ENCODE measurements at regions not wholly inside any gene's neighbourhood (a gene's known extent, or its start where the extent isn't known, plus 50 kb on each side); places are given as distances from the start of the nearest gene placed in this dataset.
A peak's percentile ranks its signal among the peaks of the same experiment; 100 is the strongest.

DNA sequence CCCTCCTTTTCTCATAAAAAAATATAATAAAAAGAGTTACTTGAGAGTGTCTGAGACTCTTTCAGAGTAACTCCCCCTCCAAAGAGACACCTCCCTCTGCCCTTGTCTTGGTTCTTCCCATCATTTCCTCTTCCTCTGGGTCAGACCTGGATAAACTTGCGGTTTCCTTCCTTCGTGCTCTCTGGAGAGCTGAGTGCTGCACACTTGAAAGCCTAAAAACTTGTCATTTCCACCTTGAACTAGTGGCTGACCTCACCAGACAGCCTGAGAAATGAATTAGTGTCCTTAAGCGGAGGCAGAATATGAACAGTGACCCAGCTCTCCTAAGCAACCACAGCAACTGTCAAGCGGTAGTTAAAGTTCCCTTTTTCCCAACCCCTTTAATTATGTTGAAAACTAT is 88.4 kb upstream of the PROX1 start:
- no peak overlapping the region for H3K4me3 Mint-ChIP-seq
- TF ChIP-seq ZBTB21 (CRISPR knock-in tag; IDR thresholded peaks at IDR 0.05; ENCODE audit: borderline replicate concordance) (no peak), CREM (CRISPR knock-in tag; IDR thresholded peaks at IDR 0.05) (no peak), SMAD3 (CRISPR knock-in tag; IDR thresholded peaks at IDR 0.05; ENCODE audit: borderline replicate concordance) (no peak), PRRX2 (CRISPR knock-in tag; IDR thresholded peaks at IDR 0.05) (no peak), MXD4 (CRISPR knock-in tag; IDR thresholded peaks at IDR 0.05; ENCODE audit: borderline replicate concordance) (no peak), CBFB (CRISPR knock-in tag; IDR thresholded peaks at IDR 0.05; ENCODE audit: low read depth) (no peak), EMX1 (CRISPR knock-in tag; IDR thresholded peaks at IDR 0.05) (no peak), NFYB (CRISPR knock-in tag; conservative IDR thresholded peaks at IDR 0.05; ENCODE audit: low read depth) (no peak), TEAD1 (CRISPR knock-in tag; IDR thresholded peaks at IDR 0.05) (no peak), SOX15 (CRISPR knock-in tag; IDR thresholded peaks at IDR 0.05) (no peak), ZNF423 (CRISPR knock-in tag; IDR thresholded peaks at IDR 0.05) (no peak), GTF2I (CRISPR knock-in tag; conservative IDR thresholded peaks at IDR 0.05) (no peak), ZNF396 (CRISPR knock-in tag; IDR thresholded peaks at IDR 0.05; ENCODE audit: borderline replicate concordance) (no peak)
- TF ChIP-seq, protein P1, sequence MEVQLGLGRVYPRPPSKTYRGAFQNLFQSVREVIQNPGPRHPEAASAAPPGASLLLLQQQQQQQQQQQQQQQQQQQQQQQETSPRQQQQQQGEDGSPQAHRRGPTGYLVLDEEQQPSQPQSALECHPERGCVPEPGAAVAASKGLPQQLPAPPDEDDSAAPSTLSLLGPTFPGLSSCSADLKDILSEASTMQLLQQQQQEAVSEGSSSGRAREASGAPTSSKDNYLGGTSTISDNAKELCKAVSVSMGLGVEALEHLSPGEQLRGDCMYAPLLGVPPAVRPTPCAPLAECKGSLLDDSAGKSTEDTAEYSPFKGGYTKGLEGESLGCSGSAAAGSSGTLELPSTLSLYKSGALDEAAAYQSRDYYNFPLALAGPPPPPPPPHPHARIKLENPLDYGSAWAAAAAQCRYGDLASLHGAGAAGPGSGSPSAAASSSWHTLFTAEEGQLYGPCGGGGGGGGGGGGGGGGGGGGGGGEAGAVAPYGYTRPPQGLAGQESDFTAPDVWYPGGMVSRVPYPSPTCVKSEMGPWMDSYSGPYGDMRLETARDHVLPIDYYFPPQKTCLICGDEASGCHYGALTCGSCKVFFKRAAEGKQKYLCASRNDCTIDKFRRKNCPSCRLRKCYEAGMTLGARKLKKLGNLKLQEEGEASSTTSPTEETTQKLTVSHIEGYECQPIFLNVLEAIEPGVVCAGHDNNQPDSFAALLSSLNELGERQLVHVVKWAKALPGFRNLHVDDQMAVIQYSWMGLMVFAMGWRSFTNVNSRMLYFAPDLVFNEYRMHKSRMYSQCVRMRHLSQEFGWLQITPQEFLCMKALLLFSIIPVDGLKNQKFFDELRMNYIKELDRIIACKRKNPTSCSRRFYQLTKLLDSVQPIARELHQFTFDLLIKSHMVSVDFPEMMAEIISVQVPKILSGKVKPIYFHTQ (CRISPR knock-in tag; IDR thresholded peaks at IDR 0.05): no peak
- TF ChIP-seq, protein P2, sequence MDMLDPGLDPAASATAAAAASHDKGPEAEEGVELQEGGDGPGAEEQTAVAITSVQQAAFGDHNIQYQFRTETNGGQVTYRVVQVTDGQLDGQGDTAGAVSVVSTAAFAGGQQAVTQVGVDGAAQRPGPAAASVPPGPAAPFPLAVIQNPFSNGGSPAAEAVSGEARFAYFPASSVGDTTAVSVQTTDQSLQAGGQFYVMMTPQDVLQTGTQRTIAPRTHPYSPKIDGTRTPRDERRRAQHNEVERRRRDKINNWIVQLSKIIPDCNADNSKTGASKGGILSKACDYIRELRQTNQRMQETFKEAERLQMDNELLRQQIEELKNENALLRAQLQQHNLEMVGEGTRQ (CRISPR knock-in tag; IDR thresholded peaks at IDR 0.05): no peak
- TF ChIP-seq, protein P3, sequence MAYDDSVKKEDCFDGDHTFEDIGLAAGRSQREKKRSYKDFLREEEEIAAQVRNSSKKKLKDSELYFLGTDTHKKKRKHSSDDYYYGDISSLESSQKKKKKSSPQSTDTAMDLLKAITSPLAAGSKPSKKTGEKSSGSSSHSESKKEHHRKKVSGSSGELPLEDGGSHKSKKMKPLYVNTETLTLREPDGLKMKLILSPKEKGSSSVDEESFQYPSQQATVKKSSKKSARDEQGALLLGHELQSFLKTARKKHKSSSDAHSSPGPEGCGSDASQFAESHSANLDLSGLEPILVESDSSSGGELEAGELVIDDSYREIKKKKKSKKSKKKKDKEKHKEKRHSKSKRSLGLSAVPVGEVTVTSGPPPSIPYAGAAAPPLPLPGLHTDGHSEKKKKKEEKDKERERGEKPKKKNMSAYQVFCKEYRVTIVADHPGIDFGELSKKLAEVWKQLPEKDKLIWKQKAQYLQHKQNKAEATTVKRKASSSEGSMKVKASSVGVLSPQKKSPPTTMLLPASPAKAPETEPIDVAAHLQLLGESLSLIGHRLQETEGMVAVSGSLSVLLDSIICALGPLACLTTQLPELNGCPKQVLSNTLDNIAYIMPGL (CRISPR knock-in tag; IDR thresholded peaks at IDR 0.05): no peak
- TF ChIP-seq, protein P4, sequence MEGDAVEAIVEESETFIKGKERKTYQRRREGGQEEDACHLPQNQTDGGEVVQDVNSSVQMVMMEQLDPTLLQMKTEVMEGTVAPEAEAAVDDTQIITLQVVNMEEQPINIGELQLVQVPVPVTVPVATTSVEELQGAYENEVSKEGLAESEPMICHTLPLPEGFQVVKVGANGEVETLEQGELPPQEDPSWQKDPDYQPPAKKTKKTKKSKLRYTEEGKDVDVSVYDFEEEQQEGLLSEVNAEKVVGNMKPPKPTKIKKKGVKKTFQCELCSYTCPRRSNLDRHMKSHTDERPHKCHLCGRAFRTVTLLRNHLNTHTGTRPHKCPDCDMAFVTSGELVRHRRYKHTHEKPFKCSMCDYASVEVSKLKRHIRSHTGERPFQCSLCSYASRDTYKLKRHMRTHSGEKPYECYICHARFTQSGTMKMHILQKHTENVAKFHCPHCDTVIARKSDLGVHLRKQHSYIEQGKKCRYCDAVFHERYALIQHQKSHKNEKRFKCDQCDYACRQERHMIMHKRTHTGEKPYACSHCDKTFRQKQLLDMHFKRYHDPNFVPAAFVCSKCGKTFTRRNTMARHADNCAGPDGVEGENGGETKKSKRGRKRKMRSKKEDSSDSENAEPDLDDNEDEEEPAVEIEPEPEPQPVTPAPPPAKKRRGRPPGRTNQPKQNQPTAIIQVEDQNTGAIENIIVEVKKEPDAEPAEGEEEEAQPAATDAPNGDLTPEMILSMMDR (IDR thresholded peaks at IDR 0.05): no peak
- TF ChIP-seq, protein P5, sequence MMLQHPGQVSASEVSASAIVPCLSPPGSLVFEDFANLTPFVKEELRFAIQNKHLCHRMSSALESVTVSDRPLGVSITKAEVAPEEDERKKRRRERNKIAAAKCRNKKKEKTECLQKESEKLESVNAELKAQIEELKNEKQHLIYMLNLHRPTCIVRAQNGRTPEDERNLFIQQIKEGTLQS (CRISPR knock-in tag; conservative IDR thresholded peaks at IDR 0.05): no peak
- H3K27me3 Mint-ChIP-seq (ENCODE audit: low read depth): no peaks in the 10 kb centered on the region
- ChIA-PET POLR2A (no interaction called here), CTCF (no interaction called here)
- ATAC-seq (no peak), DNase-seq (ENCODE audit: low spot score) (no peak)
- H3K36me3 Mint-ChIP-seq: no peaks in the 10 kb centered on the region
- no peaks in the 10 kb centered on the region for H3K4me1 Mint-ChIP-seq
- H3K9me3 Mint-ChIP-seq: peaks cover 14% of the 10 kb centered on the region
- H3K27ac Mint-ChIP-seq: no peak overlapping the region

DNA sequence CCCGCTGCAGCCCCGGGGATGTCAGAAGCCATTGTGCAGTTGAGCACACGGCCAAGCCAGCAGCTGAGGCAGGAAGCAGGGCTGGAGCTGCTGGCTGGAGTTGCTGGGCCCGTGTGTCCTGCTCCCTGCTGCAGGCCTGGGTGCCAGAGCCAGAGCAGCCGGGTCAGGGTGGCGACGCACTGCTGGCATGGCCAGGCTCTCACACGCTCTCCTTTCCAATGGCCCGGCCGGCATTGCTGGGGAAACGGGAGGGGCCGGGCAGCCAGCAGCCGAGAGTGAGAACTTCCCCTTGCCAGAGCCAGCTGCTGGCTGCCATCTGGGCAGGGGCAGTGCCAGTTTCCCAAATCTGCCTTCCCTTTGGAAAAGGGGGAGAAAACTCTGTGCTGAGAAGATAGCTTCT is 82.4 kb upstream of the PROX1 start:
- Mint-ChIP-seq H3K4me3 (no peak overlapping the region), H3K9me3 (peaks cover 6% of the 10 kb centered on the region; the same call in 1 of the 2 replicates), H3K4me1 (no peaks in the 10 kb centered on the region), H3K27ac (no peak overlapping the region), H3K27me3 (ENCODE audit: low read depth) (no peaks in the 10 kb centered on the region), H3K36me3 (no peaks in the 10 kb centered on the region)
- ChIA-PET POLR2A (no interaction called here), CTCF (no interaction called here)
- DNase-seq (ENCODE audit: low spot score): no peak
- no peak; the same call in 1 of the 2 replicates for ATAC-seq
- TF ChIP-seq EMX1 (CRISPR knock-in tag; IDR thresholded peaks at IDR 0.05): no peak
- TF ChIP-seq, protein P6, sequence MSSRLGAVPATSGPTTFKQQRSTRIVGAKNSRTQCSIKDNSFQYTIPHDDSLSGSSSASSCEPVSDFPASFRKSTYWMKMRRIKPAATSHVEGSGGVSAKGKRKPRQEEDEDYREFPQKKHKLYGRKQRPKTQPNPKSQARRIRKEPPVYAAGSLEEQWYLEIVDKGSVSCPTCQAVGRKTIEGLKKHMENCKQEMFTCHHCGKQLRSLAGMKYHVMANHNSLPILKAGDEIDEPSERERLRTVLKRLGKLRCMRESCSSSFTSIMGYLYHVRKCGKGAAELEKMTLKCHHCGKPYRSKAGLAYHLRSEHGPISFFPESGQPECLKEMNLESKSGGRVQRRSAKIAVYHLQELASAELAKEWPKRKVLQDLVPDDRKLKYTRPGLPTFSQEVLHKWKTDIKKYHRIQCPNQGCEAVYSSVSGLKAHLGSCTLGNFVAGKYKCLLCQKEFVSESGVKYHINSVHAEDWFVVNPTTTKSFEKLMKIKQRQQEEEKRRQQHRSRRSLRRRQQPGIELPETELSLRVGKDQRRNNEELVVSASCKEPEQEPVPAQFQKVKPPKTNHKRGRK (CRISPR knock-in tag; IDR thresholded peaks at IDR 0.05; ENCODE audit: borderline replicate concordance): 0 out of 2 replicates have a peak, but pooled peaks have one; percentile 16
- TF ChIP-seq, protein P5 (CRISPR knock-in tag; conservative IDR thresholded peaks at IDR 0.05): no peak
